NCI-H1092 treated with DMSO at 0.1 percent for 48 hours (cell line): ENCODE measurements at regions not wholly inside any gene's neighbourhood (a gene's known extent, or its start where the extent isn't known, plus 50 kb on each side); places are given as distances from the start of the nearest gene placed in this dataset.

Experiments
- DNase-seq: peaks from one replicate; lab custom pipeline; 2025; lab: John Stamatoyannopoulos, UW

DNA sequence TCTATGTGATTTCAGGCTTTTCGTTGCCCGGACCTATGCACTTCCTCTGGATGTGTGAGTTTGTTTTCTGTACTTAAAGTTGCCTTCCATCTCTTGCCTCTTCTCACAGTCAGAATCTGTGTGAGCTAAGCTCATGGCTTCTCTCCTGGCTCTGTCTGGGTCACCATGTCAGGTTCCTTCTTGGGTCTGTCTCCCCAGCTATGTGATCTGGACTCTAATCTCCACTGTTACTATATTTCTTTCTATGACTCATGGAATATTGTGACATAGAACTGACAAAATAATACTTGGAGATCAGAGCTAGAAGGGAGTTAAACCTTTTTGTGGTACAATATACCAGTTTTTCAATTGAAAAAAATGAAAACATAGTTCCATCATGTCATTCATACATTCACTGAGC lies 172.7 kb upstream of the FGGY start:
- no peak for DNase-seq

DNA sequence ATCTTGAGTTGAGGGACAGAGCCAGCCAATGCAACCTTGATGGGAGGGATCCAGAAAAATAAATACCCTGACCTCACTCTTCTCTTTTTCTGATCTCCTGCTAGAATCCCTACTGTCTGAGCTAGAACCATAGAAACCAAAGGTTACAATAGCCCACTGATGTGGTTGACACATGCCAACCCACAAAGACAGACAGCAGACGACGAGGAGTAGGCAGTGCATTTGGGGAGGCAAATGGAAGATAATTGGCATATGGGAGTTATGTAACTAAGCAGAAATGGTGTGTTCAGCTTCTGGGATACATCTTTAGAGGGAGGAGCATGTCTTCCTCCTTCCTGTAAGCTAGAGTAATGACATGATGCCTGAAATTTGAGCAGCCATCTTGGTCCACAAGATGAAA lies 171.7 kb upstream of the FGGY start:
- no peak for DNase-seq

DNA sequence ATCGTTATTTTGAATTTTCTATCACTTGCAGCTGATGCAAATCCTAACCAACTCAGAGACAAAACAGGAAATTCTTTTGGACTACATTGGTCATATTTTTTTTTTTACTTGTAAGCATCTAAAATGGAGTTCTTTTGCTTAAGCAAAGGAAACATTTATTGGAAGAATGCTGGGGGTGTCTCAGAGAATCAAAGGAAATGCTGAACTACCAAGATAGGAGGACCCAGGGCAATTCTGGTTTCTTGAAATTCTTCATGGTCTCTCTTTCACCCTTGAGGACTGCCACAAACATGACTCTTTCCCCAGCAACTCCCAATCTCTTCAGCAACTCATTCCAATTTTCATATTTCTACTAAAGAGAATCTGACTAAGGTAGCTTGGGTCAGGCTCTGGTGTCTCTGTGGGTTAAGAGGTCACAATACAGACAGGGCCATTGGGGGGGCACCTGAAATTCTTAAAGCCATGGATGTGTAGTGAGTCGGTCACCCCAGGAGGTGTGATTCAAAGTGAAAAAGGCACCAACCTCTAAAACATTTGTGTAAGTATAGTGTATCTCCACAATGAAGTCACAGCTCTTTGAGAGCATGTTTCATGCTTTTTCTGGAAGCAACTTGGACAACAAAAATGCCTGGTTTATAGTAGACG lies 171.1 kb upstream of the FGGY start:
- DNase-seq: no peak

DNA sequence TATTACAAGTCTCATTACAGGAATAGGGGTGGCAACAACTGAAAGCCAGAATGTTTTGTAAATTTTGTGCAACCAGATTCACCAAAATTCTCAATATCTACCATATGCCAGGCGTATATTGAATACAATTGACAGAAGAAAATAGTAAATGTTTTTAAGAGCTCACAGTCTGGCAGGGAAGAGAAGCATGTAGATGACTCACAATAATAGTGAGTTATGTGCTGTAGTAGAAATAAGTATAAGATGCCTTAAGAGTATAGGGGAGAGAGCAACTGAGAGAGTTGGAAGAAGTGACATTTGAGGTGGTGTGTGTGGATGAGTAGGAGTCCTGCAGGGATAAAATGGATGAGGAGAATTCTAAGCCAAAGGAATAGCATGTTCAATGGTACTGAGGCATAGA lies 170.5 kb upstream of the FGGY start:
- DNase-seq: no peak

DNA sequence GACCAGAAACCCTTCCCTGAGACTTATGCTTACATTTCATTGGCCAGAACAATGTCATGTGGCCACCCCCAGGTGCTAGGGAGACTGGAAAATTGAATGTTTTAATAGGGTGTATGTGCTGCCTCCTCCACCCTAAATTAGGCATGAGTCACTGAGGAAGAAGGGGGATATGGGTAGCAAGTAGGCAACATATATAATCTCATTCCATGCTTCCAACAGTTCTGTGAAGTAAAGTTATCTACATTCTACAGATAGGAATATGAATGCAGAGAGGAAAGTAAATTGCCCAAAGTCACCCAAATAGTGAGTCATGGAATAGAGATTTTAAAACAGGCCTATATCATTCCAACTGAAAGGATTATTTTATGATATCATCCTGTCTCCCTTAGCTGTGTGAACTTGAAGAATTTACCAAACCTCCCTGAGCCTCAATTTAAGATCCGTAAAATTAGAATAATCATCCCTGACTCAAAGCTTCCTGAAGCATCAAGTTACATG lies 168.6 kb upstream of the FGGY start:
- no peak for DNase-seq

DNA sequence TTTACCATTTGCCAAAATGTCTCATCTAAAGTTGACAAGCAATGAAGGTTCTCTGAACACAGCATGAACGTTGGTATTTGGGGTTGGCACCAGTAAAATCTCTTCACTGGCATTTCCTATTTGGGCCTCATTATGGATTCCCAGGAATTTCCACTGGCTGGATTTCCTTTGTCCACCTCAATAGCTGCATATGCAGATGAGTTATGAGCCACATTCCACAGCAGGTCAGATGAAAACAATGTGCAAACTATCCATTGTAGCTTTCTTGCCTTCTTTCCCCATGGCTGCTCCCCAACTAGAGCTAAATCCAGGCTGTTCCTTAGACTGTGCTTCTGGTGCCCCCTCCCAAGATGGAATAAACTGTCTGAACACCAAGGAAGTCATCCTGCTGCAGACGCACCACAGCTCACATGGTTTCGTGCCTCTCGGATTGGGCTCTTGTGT lies 168.1 kb upstream of the FGGY start:
- no peak for DNase-seq

DNA sequence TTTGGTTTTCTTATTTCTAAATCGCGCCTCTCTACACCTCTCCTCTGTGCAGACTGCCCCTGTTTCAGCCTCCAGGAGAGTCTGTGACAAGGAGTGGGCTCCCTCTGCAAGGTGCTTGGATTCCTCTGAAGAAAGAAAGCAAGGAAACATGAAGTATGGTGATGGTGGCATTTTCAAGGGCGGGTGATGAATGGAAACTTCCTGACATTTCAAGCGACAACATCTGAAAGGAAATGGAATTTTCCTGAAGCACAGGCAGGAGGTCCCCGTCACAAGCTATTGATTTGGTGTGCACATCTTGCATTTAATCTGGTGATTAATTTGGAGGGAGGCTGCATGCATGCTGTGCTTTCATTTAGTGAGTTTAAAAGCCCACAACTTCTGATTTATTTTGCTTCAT lies 164.6 kb upstream of the FGGY start:
- no peak for DNase-seq

DNA sequence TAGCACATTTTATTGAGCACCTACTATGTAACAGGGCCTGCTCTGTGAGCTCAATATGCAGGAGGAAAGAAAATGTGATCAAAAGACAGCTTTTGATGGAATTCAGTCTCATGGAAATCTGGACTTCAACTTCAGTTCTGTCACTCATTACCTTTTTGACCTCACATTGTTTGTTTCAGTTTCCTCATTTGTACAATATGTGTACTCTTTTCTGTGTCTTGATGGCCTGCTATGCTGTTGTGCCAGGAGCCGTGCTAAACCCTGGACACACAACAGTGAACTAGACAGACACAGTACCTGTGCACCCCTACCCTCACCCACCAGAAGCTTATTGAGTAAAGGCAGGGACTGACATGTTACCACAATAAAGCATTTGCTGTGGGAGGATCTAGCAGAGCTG lies 162.9 kb upstream of the FGGY start:
- DNase-seq: no peak

DNA sequence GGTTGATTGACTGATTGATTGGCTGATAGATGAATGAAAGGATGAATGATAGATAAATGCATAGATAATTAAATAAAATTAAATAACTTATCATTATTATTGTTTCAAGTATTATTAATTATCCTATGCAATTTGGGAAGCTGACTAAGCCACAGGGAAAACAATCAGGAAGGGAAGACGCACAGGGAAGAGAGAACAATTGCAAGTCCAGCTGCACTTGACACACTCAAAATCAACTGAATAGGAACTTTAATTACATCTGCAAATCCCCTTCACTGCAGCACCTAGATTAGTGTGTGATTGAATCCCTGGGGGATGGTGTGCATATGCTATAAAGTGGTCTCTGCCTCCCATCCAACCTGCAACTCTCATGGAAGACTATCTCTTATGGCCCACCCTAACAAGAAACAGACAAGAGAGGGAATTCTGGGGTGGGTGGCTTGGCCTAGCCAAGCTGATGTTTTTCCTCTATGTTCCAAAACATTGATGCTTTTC lies 161.1 kb upstream of the FGGY start:
- no peak for DNase-seq

DNA sequence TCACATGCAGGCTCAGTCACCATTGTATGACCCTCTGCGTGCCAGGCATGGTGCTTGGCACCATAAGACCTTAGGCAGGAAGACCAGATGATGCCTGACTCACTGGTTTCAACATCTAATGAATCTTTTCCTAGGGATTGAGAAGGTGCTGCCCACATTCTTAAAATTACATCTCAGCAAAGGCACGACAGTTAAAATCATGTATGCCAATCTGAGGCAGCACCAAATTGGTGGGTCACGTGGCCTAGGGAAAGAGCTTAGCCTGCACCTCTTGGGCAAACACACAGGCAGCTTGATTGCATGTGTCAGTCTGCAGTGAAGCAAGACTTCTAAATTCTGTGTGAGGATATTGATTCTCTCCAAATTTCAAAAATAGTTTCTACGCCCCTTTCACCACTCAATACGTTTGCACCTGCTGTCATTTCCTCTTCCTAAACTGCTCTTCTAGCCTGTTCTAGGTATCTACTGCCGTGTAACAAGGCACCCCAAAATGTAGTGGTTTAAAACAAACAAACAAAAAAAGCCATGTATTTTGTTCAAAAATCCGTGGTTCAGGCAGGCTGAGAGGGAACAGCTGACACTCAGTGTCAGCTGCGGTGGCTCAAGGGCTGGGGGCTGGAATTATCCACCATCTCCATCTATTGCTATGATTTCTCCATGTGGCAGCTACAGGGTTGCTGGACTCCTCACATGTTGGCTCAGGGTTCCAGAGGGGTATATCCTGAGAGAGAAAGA lies 160.2 kb upstream of the FGGY start:
- no peak for DNase-seq

DNA sequence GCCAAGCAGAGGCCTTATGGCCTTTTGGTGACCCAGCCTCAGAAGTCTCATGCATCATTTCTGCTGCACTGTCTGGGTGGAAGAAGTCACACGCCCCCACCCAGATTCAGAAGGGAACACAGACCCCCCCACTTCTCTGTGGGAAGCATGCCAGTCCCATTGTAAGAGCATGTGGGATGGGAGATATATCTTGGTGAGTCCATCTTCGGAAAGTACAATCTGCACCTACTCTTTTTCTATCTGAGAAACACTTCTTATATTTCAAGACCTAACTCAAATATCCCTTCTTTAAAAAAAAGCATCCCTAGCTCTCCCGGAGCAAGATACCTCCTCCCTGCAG lies 159.6 kb upstream of the FGGY start:
- DNase-seq: no peak

DNA sequence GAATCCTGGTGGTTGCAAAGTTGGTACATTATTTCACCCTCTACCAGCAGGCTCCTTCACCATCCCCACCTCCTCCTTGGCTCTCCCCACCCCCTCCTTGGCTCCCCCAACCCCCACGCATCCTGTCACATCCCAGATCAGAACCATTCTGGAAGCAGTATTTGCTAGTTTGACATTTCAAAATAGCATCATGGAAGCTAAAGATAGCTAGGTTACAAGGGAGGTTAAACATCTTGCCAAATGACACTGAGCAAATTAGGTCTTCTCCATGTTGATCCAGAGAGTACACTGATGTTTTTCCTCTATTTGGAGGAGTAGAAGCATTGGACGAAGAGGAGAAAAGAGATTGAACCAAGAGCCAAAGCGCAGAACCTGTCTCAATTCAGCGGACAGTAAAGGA lies 158.9 kb upstream of the FGGY start:
- DNase-seq: no peak

DNA sequence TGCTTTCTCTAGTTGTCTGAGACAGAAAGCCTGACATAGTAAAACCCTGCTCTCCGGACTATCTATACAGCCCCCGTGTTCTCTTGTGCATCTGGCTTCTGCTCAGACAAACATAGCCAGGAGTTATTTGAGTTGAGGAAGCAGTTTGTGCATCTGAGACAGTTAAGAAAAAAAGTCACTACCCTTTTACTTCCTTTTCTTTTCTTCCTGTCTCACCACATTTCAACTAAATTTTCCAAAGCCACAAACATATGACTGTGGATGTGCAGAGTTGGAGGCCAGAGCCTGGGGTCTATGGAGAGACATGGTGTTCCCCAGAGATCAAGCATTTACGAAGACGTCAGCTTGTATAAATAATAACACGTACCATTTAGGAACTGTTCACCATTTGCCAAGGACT lies 158.5 kb upstream of the FGGY start:
- no peak for DNase-seq

DNA sequence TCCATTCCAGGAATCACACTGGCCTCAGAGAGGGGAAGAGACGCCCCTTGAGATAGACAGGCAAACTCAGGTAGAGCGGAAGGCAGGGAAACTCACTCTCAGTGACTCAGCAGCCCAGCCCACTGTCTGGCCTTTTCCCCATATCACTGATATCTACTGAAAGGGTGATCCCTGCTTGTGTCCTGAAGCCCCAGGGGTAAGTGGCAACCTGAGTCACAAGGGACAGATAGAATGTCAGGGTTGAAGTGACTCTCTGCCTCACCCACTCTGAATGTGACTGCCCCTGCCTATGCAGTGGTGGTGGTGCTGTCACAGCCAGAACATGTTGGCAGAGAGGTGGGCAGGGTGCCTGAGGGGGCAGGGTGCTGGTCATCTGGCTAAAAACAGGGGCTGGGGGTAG lies 157.5 kb upstream of the FGGY start:
- no peak for DNase-seq

DNA sequence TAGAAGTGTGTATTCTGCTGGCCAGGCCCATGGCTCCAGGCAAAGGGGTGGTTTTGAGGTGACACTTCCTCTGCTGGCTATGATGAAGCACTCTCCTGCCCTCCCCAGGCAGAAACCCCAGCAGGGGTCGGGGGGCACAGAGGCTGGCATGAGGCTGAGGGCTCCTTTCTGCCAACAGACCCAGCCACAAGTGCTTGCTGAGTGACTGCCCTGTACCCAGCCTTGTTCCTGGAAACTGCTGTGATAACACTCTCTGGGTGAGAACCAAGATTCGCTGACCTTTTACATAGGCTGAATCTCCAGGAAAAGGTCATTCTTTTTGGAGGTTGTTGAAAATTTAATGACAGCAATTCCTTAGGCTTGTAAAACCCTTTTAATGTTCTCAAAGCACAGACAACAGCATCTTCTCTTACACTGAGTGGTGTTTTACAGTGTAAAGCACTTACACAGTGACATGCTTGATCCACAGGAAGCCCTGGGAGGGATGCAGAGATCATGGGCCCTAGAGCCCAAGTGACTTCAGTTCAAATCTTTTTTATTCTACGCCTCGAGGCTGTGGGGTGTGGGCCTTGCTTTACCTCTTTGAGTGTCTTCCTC lies 155.5 kb upstream of the FGGY start:
- DNase-seq: no peak

DNA sequence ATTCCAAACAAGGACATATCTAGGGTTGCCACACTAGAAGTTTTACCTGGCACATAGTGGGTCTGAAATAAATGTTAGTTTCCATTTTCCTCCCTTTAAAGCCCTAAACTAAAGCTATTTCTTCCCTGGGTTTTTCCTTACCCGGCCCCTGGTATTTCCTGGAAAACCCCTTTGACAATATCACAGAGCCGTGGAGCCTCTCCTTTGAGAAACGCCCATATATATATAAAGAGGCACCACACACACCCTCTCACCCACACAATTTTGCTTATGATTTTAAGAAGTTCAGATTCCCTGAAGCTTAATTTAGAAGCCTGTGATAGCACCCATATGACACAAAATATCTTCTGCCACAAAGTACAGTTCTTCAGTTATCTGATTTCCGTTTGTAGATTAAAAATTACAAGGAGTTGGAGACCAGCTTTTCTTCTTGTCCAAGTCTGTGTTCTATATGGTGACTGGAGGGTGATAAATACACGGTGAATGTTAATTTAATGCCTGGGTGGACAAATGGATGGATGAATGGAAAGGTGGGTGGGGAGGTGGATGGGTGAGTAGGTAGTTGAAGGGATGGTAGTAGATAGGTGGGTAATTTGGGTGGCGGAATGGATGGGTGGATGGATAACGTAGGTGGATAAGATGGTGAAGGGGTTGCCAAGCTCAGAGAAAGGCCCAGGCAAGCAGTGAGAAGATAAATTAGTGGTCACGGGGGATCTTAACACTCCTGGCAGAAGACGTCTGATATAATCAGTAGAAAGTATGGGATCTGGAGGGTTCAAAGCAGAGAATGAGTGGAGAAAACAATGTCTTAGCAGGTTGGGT lies 154.4 kb upstream of the FGGY start:
- no peak for DNase-seq

DNA sequence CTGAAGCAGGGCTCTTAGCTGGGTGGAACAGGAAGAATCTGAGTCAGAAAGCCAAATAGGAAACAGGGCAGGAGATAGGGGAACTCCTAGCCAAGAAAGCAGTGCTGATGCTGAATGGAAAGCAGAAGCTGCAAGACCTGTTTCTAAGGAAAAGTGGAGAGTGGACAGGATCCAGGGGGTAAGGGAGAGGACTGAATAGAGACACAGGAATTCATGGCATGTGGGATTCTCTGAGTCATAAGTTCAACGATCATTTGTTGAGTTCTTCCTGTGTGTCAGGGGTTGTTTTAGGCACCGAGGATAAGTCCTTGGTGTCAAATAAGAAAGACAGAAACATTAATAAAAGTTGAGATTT lies 153.8 kb upstream of the FGGY start:
- no peak for DNase-seq

DNA sequence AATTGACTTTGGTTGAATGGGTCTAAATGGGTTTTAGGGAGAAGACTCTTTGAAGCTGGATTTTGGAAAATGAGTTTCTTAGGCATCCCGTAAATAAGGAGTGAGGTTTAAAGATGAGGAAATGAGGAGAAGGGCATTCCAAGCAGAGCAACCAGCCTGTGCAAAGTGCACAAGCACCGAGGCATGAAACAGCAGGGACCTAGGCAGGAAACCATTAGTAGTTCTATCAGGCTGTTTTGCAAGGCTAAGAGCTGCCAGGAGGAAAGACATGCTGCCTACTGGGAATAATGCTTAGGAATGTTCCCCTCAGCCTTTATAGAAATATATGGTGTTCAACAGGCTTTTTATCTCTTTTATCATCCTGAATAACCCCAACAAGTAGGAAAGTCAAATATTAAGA lies 153.1 kb upstream of the FGGY start:
- no peak for DNase-seq

DNA sequence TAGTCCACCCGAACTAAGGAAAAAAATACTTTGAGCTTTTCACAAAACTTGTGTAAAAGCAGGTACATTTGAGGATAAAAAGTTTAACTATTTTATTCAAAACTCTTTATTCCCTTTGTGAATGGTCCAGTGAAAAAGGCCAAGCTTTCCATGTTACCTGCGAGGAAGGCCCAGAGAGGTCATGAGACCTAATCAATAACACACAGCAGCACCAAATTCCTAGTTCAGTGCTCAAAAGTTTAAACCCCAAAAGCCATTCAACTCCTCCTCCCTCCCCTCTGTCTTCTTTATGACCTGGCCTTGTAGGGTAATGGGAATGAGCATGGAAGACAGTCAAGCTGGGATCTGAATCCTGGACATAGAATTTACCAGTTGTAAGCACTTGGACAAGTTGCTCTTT lies 151.9 kb upstream of the FGGY start:
- DNase-seq: no peak

DNA sequence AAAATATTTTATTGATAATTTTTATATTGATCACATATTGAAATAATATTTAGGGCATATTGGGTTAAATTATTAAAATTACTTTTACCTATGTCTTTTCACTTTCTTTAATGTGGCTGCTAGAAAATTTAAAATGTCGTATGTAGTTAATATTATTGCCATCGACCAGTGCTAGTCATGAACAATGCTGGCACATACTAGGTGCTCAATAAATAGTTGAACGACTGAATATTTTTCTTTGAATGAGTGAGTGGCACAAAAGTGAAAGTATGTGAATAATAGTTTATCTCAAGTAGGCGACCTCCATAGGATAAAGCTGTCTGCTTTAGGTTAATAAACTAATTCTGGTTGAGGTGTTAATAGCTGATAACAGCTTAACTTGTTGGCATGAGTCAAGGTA lies 150.8 kb upstream of the FGGY start:
- no peak for DNase-seq

DNA sequence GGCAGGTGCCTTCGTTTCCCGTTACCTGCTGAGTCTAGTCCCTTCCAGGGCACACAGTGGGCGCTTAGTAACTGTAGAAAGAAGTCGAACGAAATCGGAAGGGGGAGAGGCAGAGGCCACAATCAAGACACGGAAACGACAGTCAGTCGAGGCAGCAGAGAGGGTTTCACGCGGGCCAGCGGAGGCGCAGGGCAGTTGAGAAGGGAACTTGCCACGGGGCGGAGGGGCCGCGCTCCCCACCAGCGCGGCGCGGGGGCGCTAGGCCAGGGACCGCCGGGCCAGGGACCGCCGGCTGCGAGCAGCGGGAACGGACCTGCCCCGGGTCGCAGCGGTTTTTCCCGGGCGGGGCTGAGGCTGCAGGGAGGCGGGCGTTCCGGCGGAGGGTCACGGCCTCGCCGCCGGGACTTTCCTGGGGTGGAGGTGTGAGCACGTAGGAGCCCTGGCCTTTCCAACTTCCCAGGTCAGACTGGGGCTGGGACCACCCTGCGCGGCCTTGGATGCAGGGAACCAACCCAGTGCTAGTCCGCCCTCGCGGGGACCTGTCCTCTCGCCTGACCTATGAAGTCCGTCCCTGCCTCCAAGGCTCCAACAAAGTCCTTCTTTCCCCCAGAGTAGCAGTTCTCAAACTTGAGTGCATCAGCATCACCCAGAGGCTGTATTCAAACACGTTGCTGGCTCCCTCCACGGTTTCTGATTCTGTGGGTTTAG lies 150.1 kb upstream of the FGGY start:
- DNase-seq: no peak

DNA sequence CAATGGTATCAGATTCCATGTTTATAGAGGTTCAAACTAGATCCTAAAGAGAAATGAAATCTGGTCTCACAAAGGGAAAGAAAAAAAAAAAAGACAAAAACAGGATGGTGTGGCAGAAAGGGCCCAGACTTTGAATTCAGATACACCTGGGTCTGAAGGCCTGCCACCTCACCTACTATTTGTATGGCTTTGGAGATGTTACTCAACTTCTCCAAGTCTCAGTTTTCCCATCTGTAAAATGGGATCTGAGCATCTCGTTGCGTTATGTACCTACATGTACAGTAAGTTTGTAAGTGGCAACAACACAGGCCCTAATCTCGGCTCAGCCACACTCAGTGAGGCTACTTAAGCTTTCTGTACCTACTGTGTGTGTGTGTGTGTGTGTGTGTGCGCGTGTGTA lies 147.5 kb upstream of the FGGY start:
- no peak for DNase-seq
